HepG2 (cell line): ENCODE measurements at regions not wholly inside any gene's neighbourhood (a gene's known extent, or its start where the extent isn't known, plus 50 kb on each side); places are given as distances from the start of the nearest gene placed in this dataset.

Experiments
- HHEX ChIP-seq: IDR thresholded peaks from 2 replicates; pipeline ENCODE4 v1.6.1; 2016; ENCODE audit warnings: control low read depth
- HNRNPL ChIP-seq: fragments of 200-400 bp; formaldehyde crosslinking; IDR thresholded peaks from 2 replicates; pipeline ENCODE4 v1.6.1; 2017; ENCODE audit warnings: mild to moderate bottlenecking, low read depth, low read length
- KDM2A ChIP-seq: sonication (generic); formaldehyde crosslinking; IDR thresholded peaks from 2 replicates; pipeline ENCODE4 v1.4.0; 2020; ENCODE audit warnings: low read depth, missing genetic modification reagents, borderline replicate concordance
- ZBTB8A ChIP-seq: sonication (generic); formaldehyde crosslinking; IDR thresholded peaks from 2 replicates; pipeline ENCODE4 v1.4.0; 2020; ENCODE audit warnings: mild to moderate bottlenecking, low read depth, missing genetic modification reagents, borderline replicate concordance
- ZNF232 ChIP-seq: sonication (generic); formaldehyde crosslinking; IDR thresholded peaks from 2 replicates; pipeline ENCODE4 v1.4.0; 2020; ENCODE audit warnings: missing genetic modification reagents, borderline replicate concordance
- ZZZ3 ChIP-seq: sonication (generic); formaldehyde crosslinking; IDR thresholded peaks from 2 replicates; pipeline ENCODE4 v1.4.0; 2020; ENCODE audit warnings: missing genetic modification reagents, mild to moderate bottlenecking, borderline replicate concordance
- TF ChIP-seq, protein P1 (sequence below): sonication (generic); formaldehyde crosslinking; IDR thresholded peaks from 2 replicates; pipeline ENCODE4 v1.5.0; 2020; ENCODE audit warnings: mild to moderate bottlenecking, missing genetic modification reagents, borderline replicate concordance
- TF ChIP-seq, protein P2 (sequence below): sonication (generic); formaldehyde crosslinking; IDR thresholded peaks from 2 replicates; pipeline ENCODE4 v1.4.0; 2020; ENCODE audit warnings: mild to moderate bottlenecking, missing genetic modification reagents

DNA sequence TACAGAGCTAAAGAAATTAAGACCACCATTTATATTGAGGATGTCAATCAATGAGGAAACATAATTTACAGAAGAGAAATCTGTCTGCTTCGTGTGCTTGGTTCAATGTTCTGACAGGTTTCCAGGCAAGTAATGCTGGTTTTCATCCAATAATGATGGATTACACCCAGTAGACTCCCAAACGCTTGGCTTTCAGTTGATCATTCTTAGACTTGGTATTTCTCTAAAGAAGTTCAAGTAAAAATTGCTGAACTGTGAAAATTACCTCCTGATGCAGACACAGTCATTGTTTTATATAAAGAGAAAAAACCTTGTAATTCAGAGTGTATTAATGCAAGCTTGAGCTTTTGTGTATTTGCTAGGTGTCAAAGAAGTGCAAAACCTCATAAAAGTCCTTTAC, 85.0 kb downstream of the VCX3A start (continued):
- TF ChIP-seq, protein P1, sequence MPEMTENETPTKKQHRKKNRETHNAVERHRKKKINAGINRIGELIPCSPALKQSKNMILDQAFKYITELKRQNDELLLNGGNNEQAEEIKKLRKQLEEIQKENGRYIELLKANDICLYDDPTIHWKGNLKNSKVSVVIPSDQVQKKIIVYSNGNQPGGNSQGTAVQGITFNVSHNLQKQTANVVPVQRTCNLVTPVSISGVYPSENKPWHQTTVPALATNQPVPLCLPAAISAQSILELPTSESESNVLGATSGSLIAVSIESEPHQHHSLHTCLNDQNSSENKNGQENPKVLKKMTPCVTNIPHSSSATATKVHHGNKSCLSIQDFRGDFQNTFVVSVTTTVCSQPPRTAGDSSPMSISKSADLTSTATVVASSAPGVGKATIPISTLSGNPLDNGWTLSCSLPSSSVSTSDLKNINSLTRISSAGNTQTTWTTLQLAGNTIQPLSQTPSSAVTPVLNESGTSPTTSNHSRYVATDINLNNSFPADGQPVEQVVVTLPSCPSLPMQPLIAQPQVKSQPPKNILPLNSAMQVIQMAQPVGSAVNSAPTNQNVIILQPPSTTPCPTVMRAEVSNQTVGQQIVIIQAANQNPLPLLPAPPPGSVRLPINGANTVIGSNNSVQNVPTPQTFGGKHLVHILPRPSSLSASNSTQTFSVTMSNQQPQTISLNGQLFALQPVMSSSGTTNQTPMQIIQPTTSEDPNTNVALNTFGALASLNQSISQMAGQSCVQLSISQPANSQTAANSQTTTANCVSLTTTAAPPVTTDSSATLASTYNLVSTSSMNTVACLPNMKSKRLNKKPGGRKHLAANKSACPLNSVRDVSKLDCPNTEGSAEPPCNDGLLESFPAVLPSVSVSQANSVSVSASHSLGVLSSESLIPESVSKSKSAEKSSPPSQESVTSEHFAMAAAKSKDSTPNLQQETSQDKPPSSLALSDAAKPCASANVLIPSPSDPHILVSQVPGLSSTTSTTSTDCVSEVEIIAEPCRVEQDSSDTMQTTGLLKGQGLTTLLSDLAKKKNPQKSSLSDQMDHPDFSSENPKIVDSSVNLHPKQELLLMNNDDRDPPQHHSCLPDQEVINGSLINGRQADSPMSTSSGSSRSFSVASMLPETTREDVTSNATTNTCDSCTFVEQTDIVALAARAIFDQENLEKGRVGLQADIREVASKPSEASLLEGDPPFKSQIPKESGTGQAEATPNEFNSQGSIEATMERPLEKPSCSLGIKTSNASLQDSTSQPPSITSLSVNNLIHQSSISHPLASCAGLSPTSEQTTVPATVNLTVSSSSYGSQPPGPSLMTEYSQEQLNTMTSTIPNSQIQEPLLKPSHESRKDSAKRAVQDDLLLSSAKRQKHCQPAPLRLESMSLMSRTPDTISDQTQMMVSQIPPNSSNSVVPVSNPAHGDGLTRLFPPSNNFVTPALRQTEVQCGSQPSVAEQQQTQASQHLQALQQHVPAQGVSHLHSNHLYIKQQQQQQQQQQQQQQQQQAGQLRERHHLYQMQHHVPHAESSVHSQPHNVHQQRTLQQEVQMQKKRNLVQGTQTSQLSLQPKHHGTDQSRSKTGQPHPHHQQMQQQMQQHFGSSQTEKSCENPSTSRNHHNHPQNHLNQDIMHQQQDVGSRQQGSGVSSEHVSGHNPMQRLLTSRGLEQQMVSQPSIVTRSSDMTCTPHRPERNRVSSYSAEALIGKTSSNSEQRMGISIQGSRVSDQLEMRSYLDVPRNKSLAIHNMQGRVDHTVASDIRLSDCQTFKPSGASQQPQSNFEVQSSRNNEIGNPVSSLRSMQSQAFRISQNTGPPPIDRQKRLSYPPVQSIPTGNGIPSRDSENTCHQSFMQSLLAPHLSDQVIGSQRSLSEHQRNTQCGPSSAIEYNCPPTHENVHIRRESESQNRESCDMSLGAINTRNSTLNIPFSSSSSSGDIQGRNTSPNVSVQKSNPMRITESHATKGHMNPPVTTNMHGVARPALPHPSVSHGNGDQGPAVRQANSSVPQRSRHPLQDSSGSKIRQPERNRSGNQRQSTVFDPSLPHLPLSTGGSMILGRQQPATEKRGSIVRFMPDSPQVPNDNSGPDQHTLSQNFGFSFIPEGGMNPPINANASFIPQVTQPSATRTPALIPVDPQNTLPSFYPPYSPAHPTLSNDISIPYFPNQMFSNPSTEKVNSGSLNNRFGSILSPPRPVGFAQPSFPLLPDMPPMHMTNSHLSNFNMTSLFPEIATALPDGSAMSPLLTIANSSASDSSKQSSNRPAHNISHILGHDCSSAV (CRISPR knock-in tag), result no peak
- TF ChIP-seq HHEX (CRISPR knock-in tag) (no peak), ZBTB8A (no peak), ZZZ3 (CRISPR knock-in tag) (no peak), KDM2A (no peak), ZNF232 (CRISPR knock-in tag) (no peak), HNRNPL (no peak)
- TF ChIP-seq, protein P2, sequence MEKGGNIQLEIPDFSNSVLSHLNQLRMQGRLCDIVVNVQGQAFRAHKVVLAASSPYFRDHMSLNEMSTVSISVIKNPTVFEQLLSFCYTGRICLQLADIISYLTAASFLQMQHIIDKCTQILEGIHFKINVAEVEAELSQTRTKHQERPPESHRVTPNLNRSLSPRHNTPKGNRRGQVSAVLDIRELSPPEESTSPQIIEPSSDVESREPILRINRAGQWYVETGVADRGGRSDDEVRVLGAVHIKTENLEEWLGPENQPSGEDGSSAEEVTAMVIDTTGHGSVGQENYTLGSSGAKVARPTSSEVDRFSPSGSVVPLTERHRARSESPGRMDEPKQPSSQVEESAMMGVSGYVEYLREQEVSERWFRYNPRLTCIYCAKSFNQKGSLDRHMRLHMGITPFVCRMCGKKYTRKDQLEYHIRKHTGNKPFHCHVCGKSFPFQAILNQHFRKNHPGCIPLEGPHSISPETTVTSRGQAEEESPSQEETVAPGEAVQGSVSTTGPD (CRISPR knock-in tag), result no peak
